ENCODE measurements at regions not wholly inside any gene's neighbourhood (a gene's known extent, or its start where the extent isn't known, plus 50 kb on each side); places are given as distances from the start of the nearest gene placed in this dataset.

GRCh38 chr10:70966646-70967553, 78.5 kb upstream of the PCBD1 start:
- TF ChIP-seq CTCF (conservative IDR thresholded peaks at IDR 0.05) (no peak), EZH2 (IDR thresholded peaks at IDR 0.05; ENCODE audit: low read depth) (no peak)
